Globus pallidus (tissue), 1 donor: ENCODE measurements at regions not wholly inside any gene's neighbourhood (a gene's known extent, or its start where the extent isn't known, plus 50 kb on each side); places are given as distances from the start of the nearest gene placed in this dataset.

Experiments
- DNase-seq: peaks from one replicate; pipeline ENCODE4 v3.0.0-alpha.2; 2015; ENCODE audit warnings: low spot score

DNA sequence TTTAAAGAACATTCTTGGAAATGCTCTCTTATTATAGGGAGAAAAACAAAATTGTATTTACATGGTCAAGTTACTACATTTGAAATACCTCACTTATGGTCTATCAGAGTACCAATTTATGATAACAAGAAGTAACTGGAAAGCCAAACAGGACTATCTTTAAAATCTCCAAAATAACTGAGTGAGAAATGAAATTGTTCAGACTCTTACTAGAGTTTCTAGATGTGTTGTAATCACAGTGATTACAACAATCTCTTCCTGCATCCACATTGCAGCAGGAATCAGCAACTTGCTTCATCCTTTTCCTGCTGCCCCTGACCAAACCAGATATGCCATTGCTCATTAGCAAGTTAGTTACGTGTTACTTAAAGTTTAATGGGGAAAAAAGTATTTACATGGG lies 245.2 kb upstream of the SMIM31 start:
- no peak for DNase-seq

- no peak for DNase-seq
These were observed 244.0 kb upstream of the SMIM31 start for GRCh38 chr4:164509951-164510350.

GRCh38 chr4:164512124-164512523 lies 241.8 kb upstream of the SMIM31 start:
- DNase-seq: no peak

DNA sequence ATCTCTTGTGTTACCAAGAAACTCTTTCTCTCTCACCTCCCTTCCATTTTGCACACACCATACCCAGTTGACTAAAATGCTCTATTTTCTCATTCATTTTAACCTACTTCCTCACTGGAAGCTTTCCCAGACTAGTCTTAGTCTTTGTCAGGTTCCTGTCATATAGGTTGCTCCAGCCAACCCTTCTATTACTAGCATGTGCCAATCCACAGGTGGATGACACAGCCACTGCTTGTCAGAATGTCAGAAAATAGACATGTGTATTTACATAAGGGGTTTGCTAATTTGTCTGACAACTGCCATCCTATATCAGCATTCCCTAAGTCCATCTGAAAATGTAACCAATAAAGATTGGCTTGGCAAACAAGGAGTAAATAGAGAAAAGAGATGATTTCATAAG lies 239.2 kb upstream of the SMIM31 start:
- no peak for DNase-seq

- DNase-seq: no peak
These were observed 229.1 kb upstream of the SMIM31 start for GRCh38 chr4:164524789-164525188.

GRCh38 chr4:164526933-164527583 lies 226.9 kb upstream of the SMIM31 start:
- no peak for DNase-seq

DNA sequence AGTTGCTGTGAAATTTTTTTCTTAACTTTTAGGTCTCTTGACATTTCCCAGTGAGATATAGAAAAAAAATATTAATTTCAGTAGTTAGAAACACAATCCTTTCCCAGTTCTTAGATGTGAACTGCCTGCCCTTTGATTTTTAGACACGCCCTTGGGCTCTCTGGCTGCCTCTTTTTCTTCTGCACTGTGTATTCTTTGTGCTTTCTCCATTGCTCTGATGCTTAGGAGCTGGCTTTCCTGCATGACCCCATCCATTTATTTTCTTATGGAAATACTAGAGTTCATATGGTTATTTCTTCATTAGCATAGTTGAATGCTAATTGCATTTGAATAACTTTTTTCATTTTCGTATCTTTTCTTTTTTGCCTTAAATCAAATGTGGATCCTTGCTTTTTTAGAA lies 224.9 kb upstream of the SMIM31 start:
- no peak for DNase-seq

DNA sequence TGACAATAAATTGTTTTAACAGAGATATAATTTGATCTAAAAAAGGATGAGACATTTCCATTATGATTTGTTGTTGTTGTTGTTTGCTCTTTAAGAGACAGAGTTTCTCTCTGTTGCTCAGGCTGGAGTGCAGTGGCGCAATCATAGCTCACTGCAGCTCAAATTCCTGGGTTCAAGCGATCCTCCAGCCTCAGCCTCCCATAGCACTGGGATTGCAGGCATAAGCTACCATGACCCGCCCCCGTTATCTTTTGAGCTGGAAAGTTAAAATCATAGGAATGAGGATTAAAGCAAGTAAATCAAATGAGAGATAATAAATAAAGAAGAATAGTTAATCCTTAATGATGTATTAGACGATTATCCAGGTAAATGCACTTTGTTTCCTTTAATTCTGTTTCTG lies 224.4 kb upstream of the SMIM31 start:
- no peak for DNase-seq

DNA sequence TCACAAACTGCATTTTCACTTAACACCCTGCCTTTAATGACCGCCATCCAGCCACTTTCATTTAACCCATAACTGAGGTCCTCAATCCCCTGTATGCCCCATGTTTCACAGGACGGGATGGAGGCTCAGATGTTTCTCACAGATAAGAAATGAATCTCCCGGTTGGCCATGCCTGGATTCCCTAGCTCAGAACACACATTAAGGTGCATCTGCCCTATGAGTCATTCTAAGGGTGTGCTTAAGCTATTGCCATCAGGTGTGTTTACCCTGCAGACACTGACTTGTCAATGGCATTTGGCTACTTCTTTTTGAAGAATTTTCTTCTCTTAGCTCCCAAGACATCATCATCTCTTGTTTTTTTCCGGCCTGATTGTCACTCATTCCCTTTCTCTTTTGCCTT lies 222.6 kb upstream of the SMIM31 start:
- DNase-seq: no peak

DNA sequence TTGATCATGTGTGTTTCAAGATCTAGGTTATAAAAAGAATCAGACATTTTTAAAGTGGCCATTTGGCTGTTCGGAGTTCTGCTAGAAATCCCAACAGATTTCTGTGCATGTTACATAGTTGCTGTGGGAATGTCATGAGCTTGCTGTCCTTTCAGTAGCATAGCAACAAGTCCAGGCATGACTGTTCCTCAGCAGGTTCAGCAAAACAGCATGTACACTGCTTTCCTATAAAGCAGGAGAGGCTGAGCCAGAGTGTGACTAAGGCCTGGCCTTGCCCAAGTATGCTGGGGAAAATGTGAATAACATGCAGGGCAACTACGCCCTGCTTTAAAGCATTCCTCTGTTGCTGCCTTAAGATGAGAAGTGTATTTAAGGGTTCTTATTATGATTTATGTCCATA lies 217.1 kb upstream of the SMIM31 start:
- no peak for DNase-seq

GRCh38 chr4:164538097-164538496 lies 215.8 kb upstream of the SMIM31 start:
- DNase-seq: no peak

- no peak for DNase-seq
These were observed 212.9 kb upstream of the SMIM31 start for GRCh38 chr4:164540987-164541386.

DNA sequence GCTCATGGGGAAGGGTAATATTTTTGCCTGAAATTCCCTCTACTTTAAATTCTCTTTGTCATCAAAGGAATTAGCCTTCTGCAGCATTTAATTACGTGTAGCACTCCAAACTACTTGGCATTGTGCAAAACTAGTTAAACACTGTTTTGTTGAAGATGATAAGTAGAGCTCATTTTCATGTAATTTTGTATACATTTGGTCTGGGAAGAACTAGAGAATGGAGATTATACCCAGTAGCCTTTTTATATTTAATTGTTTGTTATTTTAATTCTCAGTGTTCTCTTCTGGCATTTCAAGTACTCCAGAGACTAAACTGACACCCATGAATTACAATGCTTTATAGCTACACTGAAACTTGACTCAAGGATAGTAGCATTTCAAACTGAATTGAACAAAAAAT lies 211.5 kb upstream of the SMIM31 start:
- no peak for DNase-seq

- no peak for DNase-seq
These were observed 202.8 kb upstream of the SMIM31 start for GRCh38 chr4:164550989-164551712.

GRCh38 chr4:164551713-164552040 lies 202.3 kb upstream of the SMIM31 start:
- DNase-seq: no peak

GRCh38 chr4:164571593-164572390 lies 182.1 kb upstream of the SMIM31 start:
- no peak for DNase-seq

GRCh38 chr4:164572877-164573279 lies 181.1 kb upstream of the SMIM31 start:
- no peak for DNase-seq

- DNase-seq: no peak
These were observed 178.1 kb upstream of the SMIM31 start for GRCh38 chr4:164575861-164576260.

GRCh38 chr4:164579270-164579942 lies 174.5 kb upstream of the SMIM31 start:
- DNase-seq: no peak

DNA sequence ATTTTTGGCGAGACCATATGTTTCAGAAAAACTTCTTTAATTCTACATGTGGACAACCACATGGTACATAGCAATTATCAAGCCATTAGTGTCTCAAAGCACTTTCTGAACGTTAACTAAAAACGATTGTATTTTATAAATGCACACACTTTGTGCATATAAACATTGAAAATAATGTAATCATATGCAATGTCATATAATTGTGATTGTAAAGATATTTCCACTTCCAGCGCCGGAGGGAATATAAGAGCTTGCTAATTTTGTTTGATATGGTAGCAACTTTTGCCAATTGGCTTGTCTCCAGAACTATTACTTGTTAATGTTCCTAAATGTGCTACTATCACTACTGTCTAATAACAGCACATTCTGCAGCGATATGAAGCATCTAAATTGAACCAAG lies 162.3 kb upstream of the SMIM31 start:
- DNase-seq: no peak

DNA sequence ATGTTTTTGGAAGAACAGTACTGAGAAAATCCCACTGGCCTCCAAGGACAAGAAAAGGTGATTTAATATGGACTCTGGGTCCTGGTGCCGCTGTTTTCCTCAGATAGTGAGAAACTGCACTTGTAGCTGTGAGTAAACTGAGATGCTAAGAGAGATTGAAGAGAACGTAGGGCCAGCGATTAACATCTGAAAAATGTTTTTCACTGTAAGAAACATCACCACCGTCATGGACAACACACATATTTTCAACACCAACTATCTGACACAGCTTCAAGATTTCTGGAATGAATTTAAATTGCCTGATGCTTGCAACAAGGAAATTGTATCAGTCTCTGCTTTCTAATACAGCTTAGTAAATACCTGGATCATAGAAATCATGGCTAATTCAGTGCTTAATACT lies 158.2 kb upstream of the SMIM31 start:
- DNase-seq: no peak

DNA sequence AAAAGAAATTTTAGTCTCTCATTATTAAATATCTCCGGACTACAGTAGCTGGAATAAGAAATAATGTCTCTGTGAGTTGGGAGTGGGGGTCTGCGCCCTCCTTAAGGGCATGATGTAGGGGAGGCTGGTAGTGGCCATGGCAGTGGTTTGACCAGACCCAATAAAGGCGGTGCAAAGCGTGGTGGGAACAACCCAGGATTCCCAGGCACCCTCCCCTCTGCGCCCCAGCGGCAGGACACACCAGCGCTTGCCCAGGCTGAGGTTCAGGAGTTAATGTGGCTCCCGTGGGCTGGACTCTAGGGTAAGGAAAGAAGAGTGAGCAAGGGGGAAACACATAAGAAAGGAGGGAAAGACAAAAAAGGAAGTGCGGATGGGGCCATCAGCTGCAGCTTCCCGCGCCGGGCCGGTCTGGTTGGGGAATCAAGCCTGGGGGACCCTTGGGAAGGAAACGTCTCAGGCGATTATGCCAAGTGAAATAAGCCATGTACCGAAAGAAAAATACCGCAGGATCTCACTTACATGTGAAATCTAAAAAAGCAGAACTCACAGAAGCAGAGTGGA lies 157.5 kb upstream of the SMIM31 start:
- DNase-seq: no peak
